WTC11 (cell line): ENCODE measurements at regions not wholly inside any gene's neighbourhood (a gene's known extent, or its start where the extent isn't known, plus 50 kb on each side); places are given as distances from the start of the nearest gene placed in this dataset.

ENCODE experiments used
- ATF6 ChIP-seq: sonication (generic); formaldehyde crosslinking; IDR thresholded peaks from 2 replicates; pipeline ENCODE4 v1.8.1; 2023; ENCODE audit warnings: mild to moderate bottlenecking, missing genetic modification reagents
- CBFB ChIP-seq: sonication (generic); formaldehyde crosslinking; IDR thresholded peaks from 2 replicates; pipeline ENCODE4 v1.8.1; 2022; ENCODE audit warnings: mild to moderate bottlenecking, low read depth, missing genetic modification reagents
- CREB1 ChIP-seq: sonication (generic); formaldehyde crosslinking; IDR thresholded peaks from 2 replicates; pipeline ENCODE4 v1.8.0; 2023; ENCODE audit warnings: mild to moderate bottlenecking, missing genetic modification reagents
- CTCF ChIP-seq: fragments of 200-600 bp; IDR thresholded peaks from 2 replicates; pipeline ENCODE4 v1.8.0; 2022; ENCODE audit warnings: antibody characterized with exemption
- MAX ChIP-seq: sonication (generic); formaldehyde crosslinking; IDR thresholded peaks from 2 replicates; pipeline ENCODE4 v1.8.0; 2022; ENCODE audit warnings: mild to moderate bottlenecking, missing genetic modification reagents
- NFYB ChIP-seq: sonication (generic); formaldehyde crosslinking; conservative IDR thresholded peaks from 2 replicates; pipeline ENCODE4 v1.8.0; 2022; ENCODE audit warnings: low read depth, missing genetic modification reagents
- SOX15 ChIP-seq: fragments of 250-450 bp; sonication (Bioruptor Pico); IDR thresholded peaks from 2 replicates; pipeline ENCODE4 v1.9.0; 2021; ENCODE audit warnings: mild to moderate bottlenecking
- TEAD1 ChIP-seq: sonication (generic); formaldehyde crosslinking; IDR thresholded peaks from 2 replicates; pipeline ENCODE4 v1.8.0; 2022; ENCODE audit warnings: mild to moderate bottlenecking, missing genetic modification reagents
- USF1 ChIP-seq: sonication (generic); formaldehyde crosslinking; IDR thresholded peaks from 2 replicates; pipeline ENCODE4 v1.8.0; 2022; ENCODE audit warnings: mild to moderate bottlenecking, missing genetic modification reagents
- ZNF121 ChIP-seq: sonication (generic); formaldehyde crosslinking; IDR thresholded peaks from 2 replicates; pipeline ENCODE4 v1.8.0; 2023; ENCODE audit warnings: missing genetic modification reagents

GRCh38 chr4:122224348-122224747, 72.2 kb downstream of the BLTP1 start:
- TF ChIP-seq CTCF: no peak
- TF ChIP-seq CREB1: no peak
- no peak for TF ChIP-seq MAX
- TF ChIP-seq SOX15 (CRISPR knock-in tag): no peak
- TF ChIP-seq ATF6 (CRISPR knock-in tag): no peak
- no peak for TF ChIP-seq TEAD1 (CRISPR knock-in tag)
- TF ChIP-seq ZNF121 (CRISPR knock-in tag): no peak
- TF ChIP-seq USF1 (CRISPR knock-in tag): no peak
- no peak for TF ChIP-seq NFYB (CRISPR knock-in tag)
- no peak for TF ChIP-seq CBFB (CRISPR knock-in tag)
